ENCODE measurements at regions not wholly inside any gene's neighbourhood (a gene's known extent, or its start where the extent isn't known, plus 50 kb on each side); places are given as distances from the start of the nearest gene placed in this dataset.
A peak's percentile ranks its signal among the peaks of the same experiment; 100 is the strongest.

- Histone ChIP-seq H3K9me2 (ENCODE audit: insufficient read depth, low read length) (no peaks in the 10 kb centered on the region), H3K9me3 (ENCODE audit: low read length) (no peaks in the 10 kb centered on the region), H4K20me1 (ENCODE audit: insufficient read depth, low read length) (no peaks in the 10 kb centered on the region), H3K79me2 (ENCODE audit: insufficient read depth, low read depth, low read length) (no peaks in the 10 kb centered on the region), H3K4me3 (ENCODE audit: low read depth, low read length, poor library complexity, severe bottlenecking) (no peak overlapping the region), H2AFZ (ENCODE audit: low read length) (no peak overlapping the region), H3K27ac (ENCODE audit: low read depth, low read length, poor library complexity, severe bottlenecking) (no peak overlapping the region), H3K36me3 (ENCODE audit: insufficient read depth, low read length) (no peaks in the 10 kb centered on the region), H3K4me1 (ENCODE audit: insufficient read depth, low read length, poor library complexity, severe bottlenecking) (no peaks in the 10 kb centered on the region), H3K4me2 (ENCODE audit: low read length) (no peak overlapping the region)
- peak; percentile 90 for TF ChIP-seq CTCF (conservative IDR thresholded peaks at IDR 0.05; ENCODE audit: low read length)
- no peak for TF ChIP-seq EZH2phosphoT487 (IDR thresholded peaks at IDR 0.05; ENCODE audit: borderline replicate concordance, low read depth, low read length)
- ChIA-PET POLR2A (interaction anchor here (0.6 to 0.9 kb wide), 2 partner anchors 22 to 119 kb away, joined by 3 to 4 read pairs; no protein-coding TSS in a partner anchor), CTCF (ENCODE audit: unreplicated experiment) (interaction anchor here (0.8 kb wide), 1 partner anchor 436 kb away, joined by 3 read pairs; no protein-coding TSS in a partner anchor)
- intact Hi-C loops (cut with micrococcal nuclease; ENCODE audit: unreplicated experiment), result loop anchor here (2.0 to 10.0 kb wide), 5 partner anchors 196 to 1356 kb away; partner anchors contain the start of gene GABRA5
- no TSS peak for BruUV-seq (replicated peaks)
- DNase-seq (ENCODE audit: low spot score), result peak; percentile 56
These were observed 69.7 kb upstream of the UBE3A start for GRCh38 chr15:25508369-25509002.

DNA sequence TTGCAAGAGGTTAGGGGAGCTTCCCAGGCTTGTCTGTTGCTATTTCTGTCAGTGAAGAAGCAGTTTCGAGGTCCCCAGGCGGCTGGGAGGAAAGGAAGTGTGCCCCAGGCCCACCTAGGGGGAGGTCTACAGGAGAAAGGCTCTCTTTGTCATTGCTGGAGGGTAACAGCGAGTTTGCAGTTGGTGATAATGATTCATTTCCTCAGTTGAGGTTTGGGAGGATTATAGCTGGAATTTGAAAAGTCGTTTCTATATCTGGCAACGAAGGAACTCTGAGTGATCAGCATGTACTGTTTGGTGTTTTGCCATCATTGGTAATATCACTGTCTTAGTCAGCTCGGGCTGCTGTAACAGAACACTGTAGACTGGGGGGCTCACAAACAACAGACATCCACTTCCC is 65.5 kb upstream of the UBE3A start:
- ChIA-PET POLR2A (no interaction called here), CTCF (ENCODE audit: unreplicated experiment) (no interaction called here)
- no peaks in the 10 kb centered on the region for H4K20me1 ChIP-seq (ENCODE audit: insufficient read depth, low read length)

More for the DNA sequence above, 65.5 kb upstream of the UBE3A start:
- Histone ChIP-seq H3K27ac (ENCODE audit: low read depth, low read length, poor library complexity, severe bottlenecking) (no peak overlapping the region), H3K4me2 (ENCODE audit: low read length) (no peak overlapping the region), H3K4me3 (ENCODE audit: low read depth, low read length, poor library complexity, severe bottlenecking) (no peak overlapping the region), H3K4me1 (ENCODE audit: insufficient read depth, low read length, poor library complexity, severe bottlenecking) (no peaks in the 10 kb centered on the region), H3K9me3 (ENCODE audit: low read length) (no peaks in the 10 kb centered on the region), H3K36me3 (ENCODE audit: insufficient read depth, low read length) (no peaks in the 10 kb centered on the region), H2AFZ (ENCODE audit: low read length) (no peak overlapping the region), H3K9me2 (ENCODE audit: insufficient read depth, low read length) (no peaks in the 10 kb centered on the region), H3K79me2 (ENCODE audit: insufficient read depth, low read depth, low read length) (no peaks in the 10 kb centered on the region)
- TF ChIP-seq EZH2phosphoT487 (IDR thresholded peaks at IDR 0.05; ENCODE audit: borderline replicate concordance, low read depth, low read length) (no peak), CTCF (conservative IDR thresholded peaks at IDR 0.05; ENCODE audit: low read length) (no peak)
- intact Hi-C loops (cut with micrococcal nuclease; ENCODE audit: unreplicated experiment), result loop anchor here (5.0 to 10.0 kb wide), 4 partner anchors 200 to 1862 kb away; partner anchors contain the start of gene GABRA5
- no TSS peak for BruUV-seq (replicated peaks)
- DNase-seq (ENCODE audit: low spot score), result no peak

Data from OCI-LY7 (cell line).